ENCODE measurements at regions not wholly inside any gene's neighbourhood (a gene's known extent, or its start where the extent isn't known, plus 50 kb on each side); places are given as distances from the start of the nearest gene placed in this dataset.

- no peak for TF ChIP-seq ZNF646 (CRISPR knock-in tag; IDR thresholded peaks at IDR 0.05)
- TF ChIP-seq ZNF350 (CRISPR knock-in tag; IDR thresholded peaks at IDR 0.05; ENCODE audit: borderline replicate concordance, low read depth): no peak
- no peak for TF ChIP-seq KDM6A (CRISPR knock-in tag; IDR thresholded peaks at IDR 0.05; ENCODE audit: low read depth)
- no peak for TF ChIP-seq ZNF333 (CRISPR knock-in tag; IDR thresholded peaks at IDR 0.05; ENCODE audit: borderline replicate concordance)
- TF ChIP-seq ZNF124 (CRISPR knock-in tag; IDR thresholded peaks at IDR 0.05): no peak
- TF ChIP-seq ELF3 (CRISPR knock-in tag; IDR thresholded peaks at IDR 0.05): no peak
- TF ChIP-seq ZSCAN29 (CRISPR knock-in tag; conservative IDR thresholded peaks at IDR 0.05): no peak
- TF ChIP-seq TAF1 (CRISPR knock-in tag; IDR thresholded peaks at IDR 0.05): no peak
- no peak for TF ChIP-seq ZNF543 (CRISPR knock-in tag; IDR thresholded peaks at IDR 0.05)
- TF ChIP-seq ZNF230 (CRISPR knock-in tag; IDR thresholded peaks at IDR 0.05): no peak
- no peak for TF ChIP-seq IKZF4 (CRISPR knock-in tag; IDR thresholded peaks at IDR 0.05; ENCODE audit: borderline replicate concordance, low read depth, not compliant biosample characterization)
- TF ChIP-seq ZNF558 (CRISPR knock-in tag; IDR thresholded peaks at IDR 0.05; ENCODE audit: borderline replicate concordance): no peak
- no peak for TF ChIP-seq ZNF614 (CRISPR knock-in tag; IDR thresholded peaks at IDR 0.05; ENCODE audit: borderline replicate concordance)
- TF ChIP-seq ZNF883 (CRISPR knock-in tag; IDR thresholded peaks at IDR 0.05; ENCODE audit: not compliant biosample characterization): no peak
- TF ChIP-seq NFE2L2 (IDR thresholded peaks at IDR 0.05; ENCODE audit: low read length): no peak
- TF ChIP-seq SMYD3 (CRISPR knock-in tag; IDR thresholded peaks at IDR 0.05): no peak
- peak; percentile 43; the same call in 1 of the 2 replicates for TF ChIP-seq NCOA2 (CRISPR knock-in tag; IDR thresholded peaks at IDR 0.05)
- TF ChIP-seq ZNF318 (CRISPR knock-in tag; IDR thresholded peaks at IDR 0.05): no peak
Measured at GRCh38 chr3:31370681-31371080, 162.0 kb upstream of the STT3B start (continued).

All from HepG2 (cell line).